Stromal cell of bone marrow (primary cell): ENCODE measurements at regions not wholly inside any gene's neighbourhood (a gene's known extent, or its start where the extent isn't known, plus 50 kb on each side); places are given as distances from the start of the nearest gene placed in this dataset.

Experiments used
- DNase-seq: peaks from one replicate; pipeline ENCODE4 v3.0.0-alpha.2; 2012; ENCODE audit warnings: low read depth

- peak; percentile 97 for DNase-seq
Measured at GRCh38 chr4:128386761-128387599, 99.4 kb upstream of the PGRMC2 start.

GRCh38 chr4:128385683-128386304 is 98.2 kb upstream of the PGRMC2 start:
- peak; percentile 35 for DNase-seq

DNA sequence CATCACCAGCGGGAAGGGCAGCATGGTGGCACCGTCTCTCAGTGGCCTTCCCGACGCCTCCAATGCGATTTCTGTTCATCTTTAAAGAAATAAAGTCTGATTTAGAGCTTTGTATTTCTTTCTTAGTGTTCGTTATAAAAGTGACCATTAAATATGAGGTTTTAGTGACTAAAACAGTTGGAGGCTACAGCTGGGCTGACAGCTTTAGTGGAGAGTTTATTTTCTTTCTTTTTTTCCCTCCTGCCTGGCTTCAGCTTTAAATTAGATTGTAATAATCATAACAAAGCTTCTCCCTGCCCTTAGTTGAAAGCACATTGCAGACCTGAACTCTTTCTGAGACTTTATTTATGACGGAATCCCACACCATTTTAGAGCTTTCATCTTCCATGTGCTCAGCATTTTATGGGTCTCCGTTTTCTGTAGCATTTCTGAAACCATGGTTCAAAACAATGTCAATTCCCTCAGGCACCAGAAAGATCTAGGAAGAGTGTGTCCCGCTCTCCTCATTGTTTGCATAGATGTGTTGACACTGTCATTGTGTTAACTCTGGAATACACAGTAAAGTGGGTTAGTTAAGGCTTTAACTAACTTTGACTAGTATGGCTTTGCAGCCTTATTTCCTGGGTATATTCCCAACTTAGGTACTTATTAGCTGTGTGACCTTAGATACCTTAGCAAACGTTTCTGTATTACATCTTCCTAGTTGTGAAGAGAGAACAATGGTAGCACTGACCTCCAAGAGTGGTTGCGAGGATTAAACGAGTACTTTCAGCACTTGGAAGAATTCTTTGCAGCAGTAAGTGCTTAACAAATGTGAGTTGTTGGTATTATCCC is 97.4 kb upstream of the PGRMC2 start:
- no peak for DNase-seq

- no peak for DNase-seq
Measured at GRCh38 chr4:128384091-128384520, 96.5 kb upstream of the PGRMC2 start.

DNA sequence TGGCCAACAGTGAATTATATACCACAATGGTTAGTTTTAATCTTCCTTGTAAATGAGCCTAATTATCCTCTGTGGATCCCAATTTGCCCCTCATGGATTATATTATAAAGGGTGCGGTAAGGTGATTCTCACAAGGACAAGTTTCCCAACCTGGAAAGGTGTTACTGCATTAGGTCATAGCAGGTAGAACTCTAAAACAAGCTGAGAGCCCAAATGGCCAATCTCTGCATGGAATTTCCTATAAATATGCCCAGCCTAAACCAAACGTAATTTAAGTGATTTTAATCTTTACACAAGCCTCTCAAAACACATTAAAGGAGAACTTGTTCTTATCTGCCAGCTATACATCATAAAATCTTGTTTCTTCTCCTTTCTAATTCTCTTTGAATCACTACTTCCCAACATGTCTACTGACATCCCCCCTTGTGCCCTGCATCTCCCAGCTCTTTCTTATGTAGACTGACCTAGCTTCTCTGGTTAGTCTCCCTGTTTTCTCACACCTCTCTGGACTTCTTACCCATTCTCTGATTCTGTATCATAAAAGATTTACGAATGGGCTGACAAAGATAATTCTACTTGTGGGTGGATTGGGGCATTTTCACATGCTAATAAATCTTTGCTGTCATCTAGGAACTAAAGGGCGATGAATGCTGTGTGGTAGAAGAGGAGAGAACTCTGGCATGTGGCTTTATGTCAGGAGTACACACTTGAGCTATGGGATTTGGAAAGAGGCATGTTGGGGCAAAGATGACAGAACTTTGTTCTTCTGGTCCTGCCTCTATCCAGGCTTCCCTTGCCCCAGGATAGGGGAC is 94.3 kb upstream of the PGRMC2 start:
- no peak for DNase-seq

GRCh38 chr4:128380306-128380705 is 92.7 kb upstream of the PGRMC2 start:
- DNase-seq = no peak

DNA sequence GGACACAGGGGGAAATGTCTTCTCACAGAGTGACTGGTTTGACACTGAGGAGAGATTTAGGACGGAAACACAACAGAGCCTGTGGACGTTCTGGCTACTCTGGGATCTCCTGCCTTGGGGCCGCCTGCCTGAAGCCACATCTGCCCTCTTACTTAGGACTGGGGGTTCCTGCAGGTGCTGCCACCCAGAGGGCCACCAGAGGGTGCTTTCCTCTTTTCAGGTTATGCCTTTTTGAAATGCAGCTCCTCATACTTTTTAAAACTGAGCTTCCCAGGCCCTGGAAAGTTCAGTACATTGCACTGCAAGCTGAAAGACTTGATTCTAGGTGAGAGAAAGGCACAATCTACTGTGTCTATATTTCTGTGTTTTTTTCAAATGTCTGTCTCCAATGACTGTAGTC is 92.2 kb upstream of the PGRMC2 start:
- no peak for DNase-seq

- DNase-seq = no peak
Measured at GRCh38 chr4:128378668-128379067, 91.1 kb upstream of the PGRMC2 start.

GRCh38 chr4:128376958-128377357 is 89.3 kb upstream of the PGRMC2 start:
- no peak for DNase-seq

GRCh38 chr4:128376303-128376702 is 88.7 kb upstream of the PGRMC2 start:
- no peak for DNase-seq

- no peak for DNase-seq
Measured at GRCh38 chr4:128373628-128374027, 86.0 kb upstream of the PGRMC2 start.

GRCh38 chr4:128371876-128372275 is 84.3 kb upstream of the PGRMC2 start:
- no peak for DNase-seq

GRCh38 chr4:128371001-128371777 is 83.6 kb upstream of the PGRMC2 start:
- no peak for DNase-seq

DNA sequence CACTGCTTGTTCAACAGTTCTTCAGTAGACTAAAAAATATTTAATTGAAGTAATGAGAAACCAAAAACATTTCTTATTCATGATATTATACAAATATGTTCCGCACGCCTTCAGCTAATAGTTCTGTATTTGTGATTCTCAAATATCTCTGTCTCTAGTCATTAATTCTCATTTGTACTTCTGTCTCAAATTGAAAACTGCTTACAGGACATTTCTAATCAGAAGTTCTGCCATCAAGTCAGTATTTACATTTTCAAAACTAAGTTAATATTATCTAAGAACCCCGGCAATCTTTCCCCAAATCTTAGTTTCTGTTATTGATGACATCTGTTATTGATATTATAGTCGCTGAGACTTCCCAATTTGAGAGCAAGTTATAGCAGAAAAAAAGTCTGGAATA is 78.6 kb upstream of the PGRMC2 start:
- no peak for DNase-seq

DNA sequence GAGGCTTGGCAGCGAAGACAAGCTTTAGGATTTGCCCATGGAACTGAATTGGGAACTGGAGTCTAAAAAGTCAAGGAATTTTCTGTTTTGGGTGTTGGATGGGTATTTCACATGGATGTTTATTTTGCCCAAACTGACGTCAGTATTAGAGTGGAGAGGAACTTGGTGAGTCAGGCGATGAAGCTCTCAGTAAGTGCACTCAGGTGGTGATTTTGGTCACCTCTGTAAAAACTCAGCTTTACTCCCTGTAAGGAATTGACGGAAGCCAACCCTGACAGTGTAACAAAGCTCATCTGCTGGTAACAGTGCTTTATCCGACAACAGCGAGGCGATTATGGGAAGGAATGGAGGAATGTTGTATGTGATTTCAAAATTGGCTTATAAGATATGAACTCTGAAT is 77.0 kb upstream of the PGRMC2 start:
- no peak for DNase-seq

GRCh38 chr4:128363966-128364365 is 76.4 kb upstream of the PGRMC2 start:
- no peak for DNase-seq

GRCh38 chr4:128362760-128363159 is 75.1 kb upstream of the PGRMC2 start:
- no peak for DNase-seq

DNA sequence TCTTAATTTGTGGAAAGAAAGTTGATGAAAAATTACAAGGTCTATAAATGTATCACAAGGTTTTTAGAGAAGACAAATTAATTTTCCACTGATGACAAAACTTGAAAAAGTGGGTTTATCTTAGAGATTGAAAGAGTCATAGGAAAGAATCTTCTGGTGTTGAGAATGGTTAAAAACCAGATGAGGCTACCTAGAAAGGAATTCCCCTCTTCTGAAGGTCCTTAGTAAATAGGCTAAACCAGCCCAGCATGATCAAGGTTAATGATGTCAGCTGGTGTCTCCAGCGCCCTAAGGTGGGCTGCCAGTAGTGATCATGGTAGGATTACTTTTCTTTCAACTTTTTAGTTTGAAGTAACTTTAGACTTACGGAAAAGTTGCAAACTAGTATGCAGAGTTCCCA is 71.8 kb upstream of the PGRMC2 start:
- no peak for DNase-seq

DNA sequence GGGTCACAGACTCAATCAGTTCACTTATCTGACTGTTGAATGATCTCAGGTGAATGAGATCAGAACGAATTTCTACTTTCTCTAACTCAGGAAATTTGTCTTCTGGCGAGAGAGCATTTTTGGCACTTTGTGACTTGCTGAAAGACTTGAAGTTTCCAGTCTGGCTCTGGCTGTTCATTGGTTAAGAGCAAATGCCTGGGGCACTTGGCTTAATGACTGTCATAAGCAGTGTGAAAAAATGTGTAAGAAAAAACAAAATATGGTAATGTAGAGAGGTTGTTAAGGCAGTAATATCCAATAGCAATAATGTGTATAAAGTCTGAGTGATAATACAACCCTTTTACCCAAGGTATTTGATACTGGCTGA is 71.3 kb upstream of the PGRMC2 start:
- DNase-seq = no peak

DNA sequence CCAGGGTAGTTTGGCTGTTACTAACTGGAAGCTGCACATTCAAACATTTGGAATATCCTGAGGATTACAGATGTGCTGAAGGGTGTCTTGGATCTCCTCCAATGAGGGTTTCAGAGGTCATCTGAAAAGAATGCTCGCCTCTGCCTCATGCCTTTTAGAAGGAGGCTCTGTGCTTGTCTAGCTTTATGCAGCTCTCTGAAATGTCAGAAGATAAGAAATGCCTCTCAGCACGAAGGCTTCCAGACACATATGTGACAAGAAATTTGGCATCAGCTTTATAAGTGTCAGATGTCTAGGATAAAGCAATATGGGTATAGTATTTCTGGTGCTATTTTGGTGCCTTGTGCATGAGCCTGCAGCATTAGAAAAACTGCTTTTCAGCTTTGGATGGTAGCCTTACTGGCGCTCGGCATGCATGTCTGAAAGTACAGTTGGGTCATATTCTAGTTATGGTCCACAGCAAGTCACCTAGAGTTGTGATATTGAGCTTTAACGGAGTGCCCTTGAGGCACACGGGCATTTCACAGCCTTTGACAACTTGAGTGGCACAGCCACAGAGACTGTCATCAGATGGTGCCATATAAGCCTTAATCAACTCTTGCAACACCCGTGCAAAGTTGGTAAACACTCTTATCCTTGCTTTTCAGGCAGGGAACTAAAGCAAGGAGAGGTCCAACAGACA is 70.8 kb upstream of the PGRMC2 start:
- peak; percentile 38 for DNase-seq

- no peak for DNase-seq
Measured at GRCh38 chr4:128357286-128357685, 69.7 kb upstream of the PGRMC2 start.
